K562 (cell line): ENCODE measurements at regions not wholly inside any gene's neighbourhood (a gene's known extent, or its start where the extent isn't known, plus 50 kb on each side); places are given as distances from the start of the nearest gene placed in this dataset.

Experiments
- ATAC-seq: fragments of 200-7000 bp; cut with Tn5 transposase; 3 replicates; pipeline ENCODE4 v1.9.1; 2020; ENCODE audit warnings: moderate library complexity
- BruUV-seq: library from RNA; stranded (reverse); fragments of 400-500 nt; replicated peaks from 2 replicates; lab custom pipeline; 2021; lab: Mats Ljungman, UMichigan
- CTCF ChIA-PET: fragments of 300-600 bp; formaldehyde crosslinking; extraction: SDS; loops from one replicate; lab custom pipeline; 2021; ENCODE audit warnings: low intra/inter-chr PET ratio; lab: Yijun Ruan, JAX
- POLR2A ChIA-PET: fragments of 300-600, 350-650 bp; sonication (Branson Sonifier 250); formaldehyde crosslinking; extraction: SDS; loops from one replicate; lab custom pipeline; 2021; ENCODE audit warnings: antibody characterized with exemption, inconsistent platforms; lab: Yijun Ruan, JAX
- DNase-seq, 4 experiments: peaks; one replicate each; pipeline versions ENCODE4 v3.0.0 to v3.0.0-alpha.2; 2011 to 2018; ENCODE audit warnings: low spot score in 3 of 4, mixed read lengths in 3 of 4; ENCODE audit errors: extremely low read depth in 1 of 4
- FAIRE-seq: peaks from 2 replicates; lab custom pipeline; 2011; peaks lifted over from hg19 to GRCh38; lab: Jason Lieb, UNC
- H2AFZ ChIP-seq: 2 replicates; pipeline ENCODE4 v1.6.0; 2011; ENCODE audit warnings: low read depth, low read length, control low read depth, inconsistent platforms
- H3K27ac ChIP-seq: fragments of 200-600 bp; 3 replicates; pipeline ENCODE4 v1.8.0; 2011; ENCODE audit warnings: low read depth, mild to moderate bottlenecking, control low read depth, inconsistent platforms, low read length, moderate library complexity, mixed read lengths; ENCODE audit errors: extremely low read depth
- H3K27me3 ChIP-seq, 2 experiments: fragments of 300-600 bp in 1 of 2; 2 replicates in 1 of 2; 3 replicates in 1 of 2; pipeline versions ENCODE4 v1.6.0 to v1.8.0; 2011; ENCODE audit warnings: inconsistent platforms in 2 of 2, low read length in 2 of 2, mild to moderate bottlenecking in 1 of 2, mixed read lengths in 1 of 2, moderate library complexity in 1 of 2; ENCODE audit not compliant: control insufficient read depth in 2 of 2, insufficient read depth in 2 of 2
- H3K36me3 ChIP-seq: fragments of 300-600 bp; 3 replicates; pipeline ENCODE4 v1.8.0; 2011; ENCODE audit warnings: mild to moderate bottlenecking, low read length, inconsistent platforms; ENCODE audit not compliant: control insufficient read depth, insufficient read depth
- H3K4me1 ChIP-seq, 2 experiments: fragments of 200-600 bp in 1 of 2; replicated peaks in 1 of 2; 2 replicates in 1 of 2; 3 replicates in 1 of 2; pipeline versions ENCODE4 v1.5.1 to v1.8.0; 2011; ENCODE audit warnings: inconsistent platforms in 2 of 2, low read length in 2 of 2, mild to moderate bottlenecking in 1 of 2, mixed read lengths in 1 of 2, moderate library complexity in 1 of 2; ENCODE audit not compliant: control insufficient read depth in 2 of 2, insufficient read depth in 2 of 2
- H3K4me2 ChIP-seq: 2 replicates; pipeline ENCODE4 v1.6.1; 2011; ENCODE audit warnings: low read length, control low read depth, inconsistent platforms, mixed read lengths; ENCODE audit not compliant: insufficient read depth
- H3K4me3 ChIP-seq: fragments of 200-600 bp; sonication (generic), shearing (Covaris generic); 2 replicates; pipeline ENCODE4 v1.5.1; 2016; ENCODE audit warnings: control low read depth, inconsistent platforms
- H3K79me2 ChIP-seq: fragments of 200-600 bp; 3 replicates; pipeline ENCODE4 v1.8.0; 2011; ENCODE audit warnings: low read length, inconsistent platforms; ENCODE audit not compliant: control insufficient read depth, insufficient read depth
- H3K9ac ChIP-seq, 2 experiments: 2 replicates each; pipeline versions ENCODE4 v1.6.0 to v1.6.1; 2011; ENCODE audit warnings: low read depth in 2 of 2, low read length in 2 of 2, control low read depth in 1 of 2, inconsistent platforms in 1 of 2, mild to moderate bottlenecking in 1 of 2, mixed read lengths in 1 of 2; ENCODE audit not compliant: insufficient read depth in 1 of 2
- H3K9me1 ChIP-seq: one replicate; pipeline ENCODE4 v1.6.0; 2011; ENCODE audit warnings: inconsistent platforms, mild to moderate bottlenecking, low read length, moderate library complexity; ENCODE audit not compliant: control insufficient read depth, insufficient read depth
- H3K9me3 ChIP-seq: replicated peaks from 2 replicates; pipeline ENCODE4 v1.5.1; 2011; ENCODE audit warnings: low read depth, low read length, inconsistent platforms; ENCODE audit not compliant: control insufficient read depth, insufficient read depth
- H4K20me1 ChIP-seq: replicated peaks from 2 replicates; pipeline ENCODE4 v1.6.1; 2011; ENCODE audit warnings: low read length, inconsistent platforms, mixed read lengths; ENCODE audit not compliant: control insufficient read depth, insufficient read depth
- CEBPB ChIP-seq: fragments of 450-650 bp; IDR thresholded peaks from 2 replicates; pipeline ENCODE4 v1.6.1; 2016; ENCODE audit warnings: missing genetic modification characterization, missing compliant biosample characterization
- FOXO4 ChIP-seq: fragments of 450-650 bp; formaldehyde crosslinking; IDR thresholded peaks from 2 replicates; pipeline ENCODE4 v1.4.0; 2020; ENCODE audit warnings: mild to moderate bottlenecking, moderate library complexity
- L3MBTL2 ChIP-seq: fragments of 450-650 bp; IDR thresholded peaks from 2 replicates; pipeline ENCODE4 v1.6.1; 2016; ENCODE audit warnings: mild to moderate bottlenecking, moderate library complexity
- NCOA1 ChIP-seq: fragments of 450-650 bp; IDR thresholded peaks from 2 replicates; pipeline ENCODE4 v1.6.1; 2016; ENCODE audit warnings: low read depth
- NFYB ChIP-seq: IDR thresholded peaks from 2 replicates; pipeline ENCODE4 v1.6.1; 2011; ENCODE audit warnings: mild to moderate bottlenecking, moderate library complexity; ENCODE audit not compliant: insufficient read length; ENCODE audit errors: extremely low read depth
- RNF2 ChIP-seq: sonication (generic); IDR thresholded peaks from 2 replicates; pipeline ENCODE4 v1.6.1; 2016
- STAT5A ChIP-seq: IDR thresholded peaks from 2 replicates; pipeline ENCODE4 v1.6.1; 2012; ENCODE audit warnings: low read length, inconsistent platforms, borderline replicate concordance
- XRCC4 ChIP-seq: IDR thresholded peaks from one replicate; pipeline ENCODE4 v1.6.1; 2011; ENCODE audit not compliant: insufficient read depth, insufficient read length; ENCODE audit errors: extremely low read depth
- ZBTB1 ChIP-seq: sonication (generic); formaldehyde crosslinking; IDR thresholded peaks from 2 replicates; pipeline ENCODE4 v1.8.1; 2023; ENCODE audit warnings: missing genetic modification reagents, low read depth, mild to moderate bottlenecking, borderline replicate concordance
- ZNF175 ChIP-seq: fragments of 200-800 bp; sonication (Bioruptor generic); IDR thresholded peaks from 2 replicates; pipeline ENCODE4 v1.6.1; 2016; ENCODE audit warnings: low read depth, mild to moderate bottlenecking, missing genetic modification characterization, missing compliant biosample characterization
- WGBS: fragments of 100-300 bp; shearing (Covaris generic); methylation state at CpG from one replicate; pipeline ENCODE4 v1.1.6; 2016; ENCODE audit warnings: low coverage, mixed read lengths; ENCODE audit not compliant: insufficient coverage; ENCODE audit errors: missing lambda C conversion rate; 5-methylcytosine and 5-hydroxymethylcytosine counted together
- in situ Hi-C: fragments of 300-500 bp; cut with MboI; formaldehyde crosslinking; loops from 4 replicates; pipeline ENCODE4 v1.15.0; 2018; ENCODE audit warnings: inconsistent platforms, mixed read lengths
- intact Hi-C: fragments of 100-400 bp; cut with micrococcal nuclease; formaldehyde crosslinking; loops from 2 replicates; pipeline ENCODE4 v1.14.2; 2022

- BruUV-seq, result no TSS peak
- Histone ChIP-seq H3K36me3 (no peaks in the 10 kb centered on the region), H3K9ac (no peak overlapping the region), H3K27ac (no peak overlapping the region), H2AFZ (no peak overlapping the region), H4K20me1 (no peaks in the 10 kb centered on the region), H3K4me3 (no peak overlapping the region), H3K9me3 (no peaks in the 10 kb centered on the region), H3K79me2 (no peaks in the 10 kb centered on the region), H3K4me2 (no peak overlapping the region), H3K4me1 (no peaks in the 10 kb centered on the region), H3K27me3 (no peaks in the 10 kb centered on the region; a peak in 1 of 5 replicates), H3K9me1 (no peaks in the 10 kb centered on the region)
- ATAC-seq (no peak), DNase-seq (no peak), FAIRE-seq (no peak)
- POLR2A ChIA-PET, result no interaction called here
- 21% methylated on average over 4 of the region's 4 CpGs for WGBS
- in situ Hi-C loops, result no loop called here
- intact Hi-C loops, result no loop called here
- CTCF ChIA-PET, result no interaction called here
- TF ChIP-seq STAT5A (no peak), CEBPB (tag) (peak; percentile 33; the same call in 1 of the 2 replicates), NCOA1 (no peak)
Measured at GRCh38 chr21:35244514-35244913, 195.4 kb upstream of the RUNX1 start.

- intact Hi-C loops, result no loop called here
- ChIA-PET POLR2A (no interaction called here), CTCF (no interaction called here)
- H3K27ac ChIP-seq, result no peak overlapping the region
- BruUV-seq, result no TSS peak
- H3K4me3 ChIP-seq, result no peak overlapping the region
- FAIRE-seq, result no peak
- in situ Hi-C loops, result no loop called here
- no peaks in the 10 kb centered on the region for H3K9me3 ChIP-seq
- no peak for ATAC-seq
- WGBS, result 29% methylated on average over 4 of the region's 4 CpGs
- no peak overlapping the region for H2AFZ ChIP-seq
- no peak overlapping the region for H3K9ac ChIP-seq
- no peaks in the 10 kb centered on the region; a peak in 1 of 5 replicates for H3K4me1 ChIP-seq
- no peaks in the 10 kb centered on the region; a peak in 1 of 5 replicates for H3K27me3 ChIP-seq
- no peak overlapping the region for H3K4me2 ChIP-seq
- no peaks in the 10 kb centered on the region for H3K79me2 ChIP-seq
- no peak for DNase-seq
- H3K36me3 ChIP-seq, result no peaks in the 10 kb centered on the region
- TF ChIP-seq RNF2 (no peak), FOXO4 (no peak), XRCC4 (no peak), NFYB (no peak), ZNF175 (CRISPR knock-in tag) (no peak), L3MBTL2 (no peak), ZBTB1 (CRISPR knock-in tag) (no peak)
- TF ChIP-seq, all 486 proteins: peak for 0
- H3K9me1 ChIP-seq, result no peaks in the 10 kb centered on the region
- H4K20me1 ChIP-seq, result no peaks in the 10 kb centered on the region
Measured at GRCh38 chr21:35243171-35243570, 194.1 kb upstream of the RUNX1 start.
